GM06990 (cell line): ENCODE measurements at regions not wholly inside any gene's neighbourhood (a gene's known extent, or its start where the extent isn't known, plus 50 kb on each side); places are given as distances from the start of the nearest gene placed in this dataset.

Experiments used
- DNase-seq: peaks from one replicate; pipeline ENCODE4 v3.0.0-alpha.2; 2011; ENCODE audit not compliant: insufficient read length; ENCODE audit errors: extremely low read depth
- H3K27me3 ChIP-seq: replicated peaks from 2 replicates; pipeline ENCODE4 v1.6.0; 2011; ENCODE audit warnings: low read length; ENCODE audit not compliant: control insufficient read depth, insufficient read depth
- H3K36me3 ChIP-seq: 2 replicates; pipeline ENCODE4 v1.5.1; 2011; ENCODE audit warnings: low read length; ENCODE audit not compliant: control insufficient read depth, insufficient read depth
- H3K4me3 ChIP-seq: replicated peaks from 2 replicates; pipeline ENCODE4 v1.5.1; 2011; ENCODE audit warnings: low read depth, mild to moderate bottlenecking, control low read depth, low read length
- TF ChIP-seq, protein P1 (sequence below): IDR thresholded peaks from 2 replicates; pipeline ENCODE4 v1.5.1; 2011; ENCODE audit warnings: low read length, control low read depth, mild to moderate bottlenecking, inconsistent platforms; ENCODE audit not compliant: insufficient read depth, poor library complexity, severe bottlenecking

DNA sequence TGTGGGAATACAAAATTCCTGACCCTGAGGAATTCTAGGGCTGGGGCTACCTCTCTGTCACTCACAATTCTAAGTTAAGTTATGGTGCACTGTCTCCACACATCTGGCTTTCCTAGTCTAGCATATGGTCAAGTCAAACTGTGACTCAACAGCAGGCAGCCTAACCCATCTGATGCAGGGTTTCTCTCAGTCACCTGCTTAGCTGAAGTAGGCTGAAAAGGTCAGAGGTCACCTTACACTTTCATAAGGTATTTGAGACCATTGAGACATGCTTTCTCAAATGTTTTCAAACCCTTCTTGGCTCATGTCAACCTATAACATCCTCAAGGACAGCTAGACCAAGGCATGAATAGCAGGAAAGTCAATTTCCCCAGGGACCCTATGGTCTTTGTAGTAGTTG lies 196.5 kb upstream of the STK26 start:
- Histone ChIP-seq H3K4me3 (no peak overlapping the region), H3K27me3 (no peaks in the 10 kb centered on the region), H3K36me3 (no peaks in the 10 kb centered on the region)
- DNase-seq: no peak
- TF ChIP-seq, protein P1, sequence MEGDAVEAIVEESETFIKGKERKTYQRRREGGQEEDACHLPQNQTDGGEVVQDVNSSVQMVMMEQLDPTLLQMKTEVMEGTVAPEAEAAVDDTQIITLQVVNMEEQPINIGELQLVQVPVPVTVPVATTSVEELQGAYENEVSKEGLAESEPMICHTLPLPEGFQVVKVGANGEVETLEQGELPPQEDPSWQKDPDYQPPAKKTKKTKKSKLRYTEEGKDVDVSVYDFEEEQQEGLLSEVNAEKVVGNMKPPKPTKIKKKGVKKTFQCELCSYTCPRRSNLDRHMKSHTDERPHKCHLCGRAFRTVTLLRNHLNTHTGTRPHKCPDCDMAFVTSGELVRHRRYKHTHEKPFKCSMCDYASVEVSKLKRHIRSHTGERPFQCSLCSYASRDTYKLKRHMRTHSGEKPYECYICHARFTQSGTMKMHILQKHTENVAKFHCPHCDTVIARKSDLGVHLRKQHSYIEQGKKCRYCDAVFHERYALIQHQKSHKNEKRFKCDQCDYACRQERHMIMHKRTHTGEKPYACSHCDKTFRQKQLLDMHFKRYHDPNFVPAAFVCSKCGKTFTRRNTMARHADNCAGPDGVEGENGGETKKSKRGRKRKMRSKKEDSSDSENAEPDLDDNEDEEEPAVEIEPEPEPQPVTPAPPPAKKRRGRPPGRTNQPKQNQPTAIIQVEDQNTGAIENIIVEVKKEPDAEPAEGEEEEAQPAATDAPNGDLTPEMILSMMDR: no peak

DNA sequence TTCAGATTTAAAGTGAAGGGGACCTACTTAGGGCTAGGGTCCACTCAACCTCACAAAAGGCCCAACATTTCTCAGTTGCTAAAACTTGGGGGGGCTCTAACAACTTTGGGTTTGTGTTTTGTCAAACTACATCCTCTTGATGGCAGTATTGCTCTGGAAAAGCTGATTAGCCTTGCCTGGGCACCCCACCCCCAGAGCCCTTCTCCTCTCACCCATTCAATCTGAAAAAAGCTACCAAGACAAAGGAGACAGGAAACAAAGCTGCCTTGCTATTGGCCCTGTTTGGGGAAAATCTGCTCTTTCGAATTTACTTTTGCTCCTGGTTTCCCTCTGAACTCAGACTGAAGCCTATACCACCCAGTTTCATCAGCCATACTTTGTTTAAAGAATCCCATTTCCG lies 195.2 kb upstream of the STK26 start:
- Histone ChIP-seq H3K4me3 (no peak overlapping the region), H3K36me3 (no peaks in the 10 kb centered on the region), H3K27me3 (no peaks in the 10 kb centered on the region)
- DNase-seq: peak; percentile 33
- TF ChIP-seq, protein P1: peak; percentile 49

DNA sequence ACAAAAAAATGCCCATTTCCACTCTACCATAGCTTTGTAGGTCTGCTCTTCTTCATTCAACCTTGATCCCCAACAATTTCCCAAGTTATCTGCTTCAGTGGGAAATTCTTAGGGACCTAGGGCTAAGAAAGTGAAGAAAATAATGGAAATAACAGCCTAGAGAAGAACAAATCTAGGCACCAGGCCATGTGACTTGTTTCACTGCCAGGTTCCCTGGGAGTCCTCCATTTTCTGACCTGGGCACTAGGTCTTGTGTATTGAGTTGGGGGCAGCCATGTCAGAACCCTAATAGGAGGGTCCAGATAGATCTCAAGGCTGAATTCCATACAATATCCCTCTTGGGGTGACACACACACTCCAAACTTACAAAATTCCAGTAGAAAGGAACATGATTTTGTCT lies 194.6 kb upstream of the STK26 start:
- no peak for DNase-seq

DNA sequence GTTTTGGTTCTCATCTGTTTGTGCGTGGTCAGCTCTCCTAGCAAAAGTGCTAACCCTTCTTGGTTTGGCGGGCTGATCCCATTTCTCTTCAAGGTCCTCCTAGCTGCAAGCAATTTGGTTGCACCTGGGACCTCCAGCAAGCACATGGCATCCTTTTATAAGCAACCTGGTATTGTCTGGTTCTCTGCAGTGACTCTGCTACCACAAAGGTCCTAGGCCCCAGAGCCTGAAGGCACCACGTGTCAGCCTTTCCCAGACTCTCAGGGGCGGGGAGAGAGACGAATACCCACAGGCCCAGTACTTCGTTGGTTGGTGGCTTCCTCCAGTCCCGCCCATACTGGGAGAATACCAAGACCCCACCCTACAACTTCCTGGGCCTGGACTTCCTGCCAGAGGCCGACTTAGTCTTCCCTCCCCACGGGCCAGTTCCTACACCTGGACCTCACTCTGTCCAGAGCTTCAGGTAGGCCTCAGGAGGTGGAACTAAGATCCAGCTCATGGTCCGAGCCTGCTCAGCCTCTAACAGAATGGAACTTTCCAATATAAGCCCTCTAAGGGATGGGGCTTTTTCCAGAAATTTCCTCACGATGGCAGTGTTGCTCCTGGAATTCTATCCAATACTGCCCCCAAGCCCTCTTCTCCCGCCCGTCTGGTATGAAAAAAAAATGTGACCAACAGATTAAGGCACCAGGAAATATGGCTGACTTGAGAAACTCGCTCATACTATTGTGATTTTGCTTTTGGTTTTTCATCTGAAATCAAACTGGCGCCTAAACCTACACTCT lies 192.5 kb upstream of the STK26 start:
- H3K27me3 ChIP-seq: no peaks in the 10 kb centered on the region
- TF ChIP-seq, protein P1: no peak
- no peak for DNase-seq
- no peaks in the 10 kb centered on the region for H3K36me3 ChIP-seq
- H3K4me3 ChIP-seq: no peak overlapping the region

More for the DNA sequence above, 194.6 kb upstream of the STK26 start:
- no peaks in the 10 kb centered on the region for H3K27me3 ChIP-seq
- H3K36me3 ChIP-seq: no peaks in the 10 kb centered on the region
- TF ChIP-seq, protein P1: no peak
- H3K4me3 ChIP-seq: no peak overlapping the region

DNA sequence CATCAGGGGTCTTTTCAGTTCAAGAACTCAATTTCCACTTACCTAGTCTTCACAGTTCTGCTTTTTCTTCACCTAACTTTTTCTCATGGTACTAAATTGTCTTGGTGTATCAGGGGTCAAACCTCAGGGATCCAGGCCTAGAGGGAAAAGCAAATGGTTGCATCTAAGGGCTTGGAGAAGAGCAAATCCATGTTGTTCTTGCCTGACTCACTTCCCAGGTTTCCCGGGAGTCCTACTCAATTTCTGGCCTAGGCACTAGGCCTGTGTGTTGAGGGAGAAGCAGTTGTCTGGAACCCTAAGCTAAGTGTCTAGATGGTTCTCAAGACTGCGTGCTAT lies 191.9 kb upstream of the STK26 start:
- DNase-seq: no peak
- H3K36me3 ChIP-seq: no peaks in the 10 kb centered on the region
- H3K4me3 ChIP-seq: no peak overlapping the region
- TF ChIP-seq, protein P1: no peak
- no peaks in the 10 kb centered on the region for H3K27me3 ChIP-seq

DNA sequence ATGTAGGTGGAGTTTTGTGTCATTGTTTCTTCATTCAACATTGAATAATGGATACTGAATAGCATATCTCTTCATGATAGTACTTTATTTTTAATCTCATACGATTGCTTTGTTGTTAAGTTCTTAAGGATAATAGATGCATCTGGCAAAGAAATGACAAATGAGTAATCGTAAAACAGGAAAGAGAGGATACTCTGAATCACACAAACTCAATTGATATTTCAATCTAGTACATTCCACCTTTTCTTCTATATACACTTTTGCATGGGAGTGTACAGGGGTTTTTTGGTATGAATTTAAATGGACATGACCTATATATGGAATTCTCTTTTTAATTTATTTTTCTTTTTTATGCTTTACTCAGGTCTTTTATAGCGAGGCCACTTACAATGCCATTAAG lies 186.9 kb upstream of the STK26 start:
- TF ChIP-seq, protein P1: no peak
- no peak overlapping the region for H3K4me3 ChIP-seq
- no peaks in the 10 kb centered on the region for H3K27me3 ChIP-seq
- no peak for DNase-seq
- H3K36me3 ChIP-seq: no peaks in the 10 kb centered on the region
